GM21447 (cell line): ENCODE measurements at regions not wholly inside any gene's neighbourhood (a gene's known extent, or its start where the extent isn't known, plus 50 kb on each side); places are given as distances from the start of the nearest gene placed in this dataset.

ENCODE experiments used
- ATAC-seq: cut with Tn5 transposase; IDR thresholded peaks from one replicate; pipeline ENCODE4 v1.9.1; 2021; ENCODE audit not compliant: unreplicated experiment

- no peak for ATAC-seq
Observed at GRCh38 chr9:87084407-87084806, 137.1 kb upstream of the GAS1 start.

GRCh38 chr9:87085073-87085472, 137.8 kb upstream of the GAS1 start:
- no peak for ATAC-seq

- ATAC-seq: no peak
Observed at GRCh38 chr9:87085521-87085920, 138.2 kb upstream of the GAS1 start.

- ATAC-seq: no peak
Observed at GRCh38 chr9:87086221-87086818, 139.0 kb upstream of the GAS1 start.

GRCh38 chr9:87087197-87087596, 139.9 kb upstream of the GAS1 start:
- ATAC-seq: no peak

- ATAC-seq: no peak
Observed at GRCh38 chr9:87088192-87088591, 140.9 kb upstream of the GAS1 start.

GRCh38 chr9:87088621-87089365, 141.5 kb upstream of the GAS1 start:
- ATAC-seq: no peak

- no peak for ATAC-seq
Observed at GRCh38 chr9:87089506-87089905, 142.2 kb upstream of the GAS1 start.

- ATAC-seq: no peak
Observed at GRCh38 chr9:87089929-87090328, 142.6 kb upstream of the GAS1 start.

GRCh38 chr9:87093777-87094176, 146.5 kb upstream of the GAS1 start:
- ATAC-seq: no peak

GRCh38 chr9:87095951-87096350, 148.6 kb upstream of the GAS1 start:
- no peak for ATAC-seq

- ATAC-seq: no peak
Observed at GRCh38 chr9:87096506-87096905, 149.2 kb upstream of the GAS1 start.

- ATAC-seq: no peak
Observed at GRCh38 chr9:87097238-87097637, 149.9 kb upstream of the GAS1 start.

GRCh38 chr9:87099407-87099806, 152.1 kb upstream of the GAS1 start:
- no peak for ATAC-seq

GRCh38 chr9:87100001-87100400, 152.7 kb upstream of the GAS1 start:
- no peak for ATAC-seq

GRCh38 chr9:87102126-87102525, 154.8 kb upstream of the GAS1 start:
- no peak for ATAC-seq

GRCh38 chr9:87107072-87107471, 159.8 kb upstream of the GAS1 start:
- no peak for ATAC-seq

GRCh38 chr9:87108661-87109060, 161.4 kb upstream of the GAS1 start:
- ATAC-seq: no peak

- no peak for ATAC-seq
Observed at GRCh38 chr9:87109231-87109631, 161.9 kb upstream of the GAS1 start.

- ATAC-seq: no peak
Observed at GRCh38 chr9:87109851-87110250, 162.5 kb upstream of the GAS1 start.

GRCh38 chr9:87111010-87111409, 163.7 kb upstream of the GAS1 start:
- ATAC-seq: no peak

- no peak for ATAC-seq
Observed at GRCh38 chr9:87112656-87113055, 165.3 kb upstream of the GAS1 start.

- no peak for ATAC-seq
Observed at GRCh38 chr9:87113874-87114273, 166.6 kb upstream of the GAS1 start.
